Fibroblast of upper back skin (primary cell): ENCODE measurements at regions not wholly inside any gene's neighbourhood (a gene's known extent, or its start where the extent isn't known, plus 50 kb on each side); places are given as distances from the start of the nearest gene placed in this dataset.
"Not testable (repeated sequence)": the region's sequence is repeated elsewhere in the genome, so short reads cannot be mapped to it uniquely, and the experiment has no call there.

ENCODE experiments used
- DNase-seq: peaks from one replicate; pipeline ENCODE4 v3.0.0-alpha.2; 2013

- no peak for DNase-seq
Observed at GRCh38 chr5:105288946-105289345, 1726.4 kb upstream of the NUDT12 start.

GRCh38 chr5:105283134-105283533, 1720.5 kb upstream of the NUDT12 start:
- DNase-seq: no peak

DNA sequence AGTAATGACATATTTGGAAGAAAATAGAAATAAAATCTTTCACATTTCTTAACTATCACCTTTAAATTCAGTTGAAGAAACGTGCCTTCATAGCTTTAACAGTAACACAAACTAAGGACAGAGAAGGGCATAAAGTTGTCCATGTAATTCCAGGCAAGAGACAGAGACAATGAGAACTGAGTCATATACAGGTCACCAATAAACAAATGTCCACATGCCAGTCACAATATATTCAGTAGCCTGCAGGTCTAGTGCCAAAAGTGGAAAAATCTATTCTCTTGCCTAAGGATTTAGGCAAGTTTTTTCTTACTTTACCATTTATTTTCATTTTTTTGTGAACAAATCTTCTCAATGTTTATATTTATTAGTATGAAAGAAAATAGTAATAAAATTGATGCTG, 1711.5 kb upstream of the NUDT12 start:
- DNase-seq: no peak

GRCh38 chr5:105263515-105263914, 1700.9 kb upstream of the NUDT12 start:
- no peak for DNase-seq

DNA sequence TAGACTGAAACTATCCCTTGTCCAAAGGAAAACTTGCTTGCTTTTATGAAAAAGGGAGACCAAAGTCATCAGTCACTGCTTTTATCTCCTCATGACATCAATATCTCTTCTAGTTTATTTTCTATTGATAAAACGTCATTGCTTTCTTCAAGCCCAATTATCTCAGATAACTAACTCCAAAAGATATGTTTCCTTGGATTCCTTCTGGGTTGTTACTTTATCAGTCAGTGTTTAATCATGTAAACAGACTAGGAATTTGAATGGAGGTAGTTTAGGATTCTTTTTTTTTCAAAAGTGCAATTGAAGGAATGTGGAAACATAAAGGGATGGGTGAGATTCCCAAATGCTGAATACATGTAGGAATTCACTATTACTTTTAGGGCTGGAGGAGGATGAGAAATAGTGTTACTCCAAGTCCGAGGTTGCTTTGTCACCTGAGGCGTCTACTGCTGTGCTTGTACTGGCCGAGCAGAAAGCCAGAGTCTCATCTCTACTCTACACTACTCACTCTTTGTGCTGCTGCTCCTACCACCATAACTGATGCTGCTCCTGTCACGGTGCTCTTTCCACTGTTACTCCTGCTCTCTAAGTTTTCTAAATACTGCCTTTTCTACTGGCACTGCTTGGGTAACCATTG, 1697.1 kb upstream of the NUDT12 start:
- DNase-seq: no peak

DNA sequence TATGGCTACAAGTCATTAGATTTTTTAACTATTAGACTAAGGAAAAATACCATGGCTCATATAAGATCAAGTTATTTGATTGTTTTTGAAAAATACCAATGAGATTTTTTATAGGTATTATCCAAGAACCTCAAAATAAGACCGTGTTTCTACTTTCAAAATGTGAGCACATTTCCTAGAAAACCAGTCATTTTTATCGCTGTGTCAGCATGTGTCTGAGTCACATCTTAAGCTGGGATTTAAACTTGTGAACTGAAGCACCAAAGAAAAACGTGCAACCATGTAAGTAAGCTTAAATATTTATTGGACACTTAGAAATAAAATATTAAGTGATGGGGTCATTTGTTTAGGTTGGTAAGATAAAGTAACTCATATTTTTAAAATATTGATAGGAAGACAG, 1676.0 kb upstream of the NUDT12 start:
- no peak for DNase-seq

DNA sequence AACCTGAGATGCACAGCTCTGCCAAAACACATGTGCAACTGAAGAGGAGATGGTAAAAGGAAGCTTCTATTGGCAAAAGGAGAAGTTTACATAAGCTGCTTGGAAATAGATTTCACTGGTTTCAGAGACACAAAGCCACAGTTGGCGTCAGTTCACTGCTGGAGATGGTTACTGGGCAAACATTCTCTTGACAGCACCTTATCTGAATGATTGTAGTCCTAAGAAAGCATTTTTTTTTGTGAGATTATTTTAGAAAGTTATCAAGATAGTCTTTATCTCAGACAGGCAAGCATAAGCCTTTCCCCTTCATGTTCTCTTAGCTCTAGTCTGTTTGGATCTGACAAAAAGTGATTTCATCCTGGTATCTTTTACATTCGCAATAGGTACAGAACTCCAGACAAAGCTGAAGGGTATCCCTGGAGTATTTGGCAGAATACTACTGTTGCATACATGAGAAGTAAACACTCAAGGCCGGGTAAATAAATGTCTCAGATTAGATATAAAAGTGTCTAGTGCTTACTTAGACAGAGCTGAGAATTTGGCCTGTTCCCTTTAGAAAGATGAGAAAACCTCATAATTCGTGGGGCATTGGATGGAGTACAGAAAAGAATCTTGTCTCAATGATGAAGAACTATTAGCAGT, 1668.0 kb upstream of the NUDT12 start:
- DNase-seq: no peak

GRCh38 chr5:105218018-105218417, 1655.4 kb upstream of the NUDT12 start:
- DNase-seq: no peak

GRCh38 chr5:105213078-105213477, 1650.5 kb upstream of the NUDT12 start:
- no peak for DNase-seq

- no peak for DNase-seq
Observed at GRCh38 chr5:105207066-105207465, 1644.5 kb upstream of the NUDT12 start.

- no peak for DNase-seq
Observed at GRCh38 chr5:105197531-105197930, 1634.9 kb upstream of the NUDT12 start.

DNA sequence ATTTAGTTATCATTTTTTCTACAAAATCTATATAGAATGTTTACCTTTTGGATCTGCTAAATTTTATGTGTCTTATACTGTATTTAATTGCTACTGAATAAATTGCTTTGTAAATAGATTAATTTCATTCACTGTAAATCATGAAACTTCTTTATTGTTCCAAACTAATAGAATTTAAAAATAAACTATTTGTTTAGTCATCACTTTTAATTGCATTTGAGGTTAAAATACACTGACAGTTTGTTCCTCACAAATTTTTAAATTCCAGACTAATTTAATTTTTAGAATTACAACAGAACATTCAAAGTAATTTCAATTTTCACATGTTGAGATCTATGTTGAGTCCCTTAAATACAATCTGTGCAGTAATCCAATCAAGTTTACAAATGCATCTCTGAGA, 1633.2 kb upstream of the NUDT12 start:
- DNase-seq: no peak

DNA sequence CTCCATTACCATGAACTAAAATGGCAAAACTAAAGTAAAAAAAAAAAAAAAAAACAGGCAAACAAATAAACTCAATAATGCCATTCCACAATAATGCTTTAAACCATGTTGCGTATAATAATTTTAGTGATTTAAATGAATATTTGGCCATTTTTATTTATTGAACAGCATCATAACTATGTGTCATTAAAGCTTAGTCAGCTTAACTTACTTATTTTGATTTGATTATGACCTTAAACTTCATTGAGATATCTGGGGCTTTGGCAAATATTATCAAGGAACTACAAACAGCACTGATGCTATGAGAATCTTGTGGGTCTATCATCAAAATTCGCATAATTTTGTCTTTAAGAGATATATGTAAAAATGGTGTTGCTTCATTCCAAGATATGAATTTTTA, 1610.3 kb upstream of the NUDT12 start:
- DNase-seq: no peak

- DNase-seq: no peak
Observed at GRCh38 chr5:105168806-105169205, 1606.2 kb upstream of the NUDT12 start.

- DNase-seq: no peak
Observed at GRCh38 chr5:105167092-105167491, 1604.5 kb upstream of the NUDT12 start.

GRCh38 chr5:105163547-105163946, 1601.0 kb upstream of the NUDT12 start:
- DNase-seq: no peak

GRCh38 chr5:105162557-105162956, 1600.0 kb upstream of the NUDT12 start:
- DNase-seq: not testable (repeated sequence)

DNA sequence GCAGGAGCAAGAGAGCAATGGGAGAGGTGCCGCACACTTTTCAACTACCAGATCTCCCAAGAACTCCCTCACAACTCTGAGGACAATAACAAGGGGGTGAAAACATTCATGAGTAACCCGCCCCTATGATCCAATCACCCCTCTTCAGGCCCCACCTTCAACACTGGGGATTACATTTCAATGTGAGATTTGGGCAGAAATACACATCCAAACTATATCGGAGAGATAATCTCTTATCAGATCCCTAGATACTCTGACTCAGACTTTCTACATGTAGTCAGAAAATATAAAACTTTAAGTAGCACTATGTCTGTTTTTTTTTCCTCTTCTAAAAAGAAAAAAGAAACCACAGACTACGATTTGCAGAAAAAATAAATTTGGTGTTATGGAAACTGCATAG, 1595.9 kb upstream of the NUDT12 start:
- no peak for DNase-seq

DNA sequence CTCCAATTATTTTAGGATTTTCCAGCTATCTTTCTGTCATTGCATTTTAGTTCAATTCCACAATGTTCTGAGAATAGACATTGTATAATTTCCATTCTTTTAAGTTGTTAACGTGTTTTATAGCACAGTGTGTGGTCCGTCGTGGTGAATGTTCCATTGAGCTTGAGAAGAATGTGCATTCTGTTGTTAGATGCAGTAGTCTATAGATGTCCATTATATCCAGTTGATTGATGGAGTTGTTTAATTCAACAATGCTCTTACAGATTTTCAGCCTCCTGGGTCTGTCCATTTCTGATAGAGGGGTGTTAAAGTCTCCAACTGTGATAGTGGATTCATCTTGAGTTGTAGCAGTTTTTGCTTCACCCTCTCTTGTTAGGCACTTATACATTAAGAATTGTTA, 1587.7 kb upstream of the NUDT12 start:
- DNase-seq: no peak

DNA sequence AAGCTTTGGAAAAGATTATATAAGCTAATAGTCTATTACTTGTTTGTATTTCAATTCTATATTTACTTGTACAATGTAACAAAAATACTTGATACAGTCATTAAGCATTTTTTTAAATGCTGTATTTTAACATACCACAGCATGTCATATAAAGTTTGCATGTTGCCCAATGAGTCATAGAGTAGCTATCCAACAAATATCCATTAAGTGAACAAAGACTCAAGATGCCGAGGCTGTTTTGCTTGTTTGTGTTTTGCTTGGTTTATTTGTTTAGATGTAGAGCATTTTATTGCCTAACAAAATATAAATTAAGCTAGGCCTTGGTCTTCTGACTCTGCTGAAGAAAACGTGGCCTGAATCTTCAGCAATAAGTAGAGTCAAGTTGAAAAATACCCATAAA, 1584.3 kb upstream of the NUDT12 start:
- DNase-seq: no peak

GRCh38 chr5:105145152-105145551, 1582.6 kb upstream of the NUDT12 start:
- DNase-seq: no peak

GRCh38 chr5:105134328-105134727, 1571.7 kb upstream of the NUDT12 start:
- DNase-seq: no peak

GRCh38 chr5:105133087-105133486, 1570.5 kb upstream of the NUDT12 start:
- DNase-seq: no peak

- DNase-seq: no peak
Observed at GRCh38 chr5:105132581-105132980, 1570.0 kb upstream of the NUDT12 start.

DNA sequence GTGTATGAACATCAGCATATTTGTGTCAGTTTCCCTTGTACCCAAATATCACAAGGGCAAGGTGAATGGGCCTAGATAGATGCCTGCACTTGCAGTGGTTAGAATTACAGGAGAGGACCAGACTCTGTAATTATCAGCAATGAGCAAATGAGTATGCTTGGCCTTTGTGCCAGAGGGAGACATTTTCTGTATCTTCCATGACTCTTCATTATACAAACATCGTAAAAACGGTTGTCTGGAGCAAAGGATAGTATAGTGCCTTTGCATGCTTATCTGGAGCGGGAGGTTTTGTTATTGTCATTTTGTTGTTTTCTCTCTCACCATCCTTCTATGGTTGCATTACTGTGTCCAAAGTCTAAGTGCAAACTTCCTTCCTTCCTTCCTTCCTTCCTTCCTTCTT, 1568.5 kb upstream of the NUDT12 start:
- no peak for DNase-seq
